Thymus (tissue), 11 donors: ENCODE measurements at regions not wholly inside any gene's neighbourhood (a gene's known extent, or its start where the extent isn't known, plus 50 kb on each side); places are given as distances from the start of the nearest gene placed in this dataset.
"Not testable (repeated sequence)": the region's sequence is repeated elsewhere in the genome, so short reads cannot be mapped to it uniquely, and the experiment has no call there.

ENCODE experiments used
- DNase-seq, 9 donors: peaks; one replicate each; pipeline ENCODE4 v3.0.0-alpha.2; 2013; ENCODE audit warnings: low spot score in 9 of 9, low read depth in 6 of 9, missing footprints in 1 of 9
- H3K27ac ChIP-seq, 2 donors: one replicate each; pipeline ENCODE4 v1.5.1; 2013; ENCODE audit warnings: control low read depth in 1 of 2, low read depth in 1 of 2, low read length in 1 of 2, mild to moderate bottlenecking in 1 of 2, moderate library complexity in 1 of 2
- H3K27me3 ChIP-seq, 2 donors: one replicate each; pipeline ENCODE4 v1.5.1; 2013; ENCODE audit warnings: low read length in 1 of 2; ENCODE audit not compliant: control insufficient read depth in 2 of 2, insufficient read depth in 1 of 2
- H3K36me3 ChIP-seq, 2 donors: one replicate each; pipeline ENCODE4 v1.5.1; 2013; ENCODE audit warnings: low read length in 1 of 2, mild to moderate bottlenecking in 1 of 2, moderate library complexity in 1 of 2; ENCODE audit not compliant: control insufficient read depth in 2 of 2, insufficient read depth in 2 of 2
- H3K4me1 ChIP-seq, 2 donors: one replicate each; pipeline ENCODE4 v1.5.1; 2013; ENCODE audit warnings: low read length in 2 of 2; ENCODE audit not compliant: control insufficient read depth in 2 of 2, insufficient read depth in 2 of 2
- H3K4me3 ChIP-seq, 2 donors: one replicate each; pipeline ENCODE4 v1.5.1; 2013; ENCODE audit warnings: low read length in 2 of 2, control low read depth in 1 of 2, mild to moderate bottlenecking in 1 of 2
- H3K9me3 ChIP-seq, 2 donors: one replicate each; pipeline ENCODE4 v1.5.1; 2013; ENCODE audit warnings: low read length in 1 of 2, mild to moderate bottlenecking in 1 of 2; ENCODE audit not compliant: control insufficient read depth in 2 of 2, insufficient read depth in 1 of 2
- WGBS: extraction: QIAGEN DNeasy Blood & Tissue Kit; methylation state at CpG from one replicate; pipeline ENCODE4 v1.1.7; 2013; 5-methylcytosine and 5-hydroxymethylcytosine counted together
- donor health status: healthy.

- not testable (repeated sequence) for H3K9me3 ChIP-seq, H3K4me3 ChIP-seq, H3K27ac ChIP-seq, H3K36me3 ChIP-seq, H3K27me3 ChIP-seq, H3K4me1 ChIP-seq, DNase-seq
- 95% methylated on average over 5 of the region's 5 CpGs for WGBS
These were observed 1097.4 kb upstream of the SLIT2 start for GRCh38 chr4:19154267-19154666.

- Histone ChIP-seq H3K27me3 (no peaks in the 10 kb centered on the region), H3K4me3 (no peak overlapping the region), H3K9me3 (peaks cover 0 to 3% of the 10 kb centered on the region in 2 donors), H3K36me3 (no peaks in the 10 kb centered on the region), H3K27ac (no peak overlapping the region), H3K4me1 (no peaks in the 10 kb centered on the region)
- DNase-seq = no peak
- WGBS = 84% methylated on average over 2 of the region's 2 CpGs
These were observed 1099.4 kb upstream of the SLIT2 start for GRCh38 chr4:19152264-19152663.

GRCh38 chr4:19151684-19152083, 1100.0 kb upstream of the SLIT2 start:
- DNase-seq = no peak
- H3K4me1 ChIP-seq = no peaks in the 10 kb centered on the region
- no peaks in the 10 kb centered on the region for H3K36me3 ChIP-seq
- H3K27ac ChIP-seq = no peak overlapping the region
- no peaks in the 10 kb centered on the region for H3K27me3 ChIP-seq
- 88% methylated on average over 1 of the region's 1 CpG for WGBS
- no peak overlapping the region for H3K4me3 ChIP-seq
- no peaks in the 10 kb centered on the region for H3K9me3 ChIP-seq

GRCh38 chr4:19146038-19146437, 1105.7 kb upstream of the SLIT2 start:
- H3K36me3 ChIP-seq = no peaks in the 10 kb centered on the region
- no peak overlapping the region for H3K4me3 ChIP-seq
- 85% methylated on average over 3 of the region's 3 CpGs for WGBS
- no peaks in the 10 kb centered on the region for H3K9me3 ChIP-seq
- no peaks in the 10 kb centered on the region for H3K27me3 ChIP-seq
- no peak overlapping the region for H3K27ac ChIP-seq
- no peak for DNase-seq
- H3K4me1 ChIP-seq = no peaks in the 10 kb centered on the region

GRCh38 chr4:19135895-19136633, 1114.5 kb upstream of the LCORL start:
- H3K4me1 ChIP-seq = no peaks in the 10 kb centered on the region
- 87% methylated on average over 1 of the region's 1 CpG for WGBS
- no peaks in the 10 kb centered on the region for H3K27me3 ChIP-seq
- no peak overlapping the region for H3K27ac ChIP-seq
- peak in 1 of 9 donors; percentile 4 for DNase-seq
- H3K36me3 ChIP-seq = no peaks in the 10 kb centered on the region
- H3K4me3 ChIP-seq = no peak overlapping the region
- no peaks in the 10 kb centered on the region for H3K9me3 ChIP-seq

- DNase-seq = no peak
- H3K9me3 ChIP-seq = no peaks in the 10 kb centered on the region
- H3K27ac ChIP-seq = no peak overlapping the region
- no peaks in the 10 kb centered on the region for H3K27me3 ChIP-seq
- no peak overlapping the region for H3K4me3 ChIP-seq
- 86% methylated on average over 3 of the region's 3 CpGs for WGBS
- no peaks in the 10 kb centered on the region for H3K36me3 ChIP-seq
- no peaks in the 10 kb centered on the region for H3K4me1 ChIP-seq
These were observed 1113.1 kb upstream of the LCORL start for GRCh38 chr4:19134685-19135084.

GRCh38 chr4:19133315-19133714, 1111.8 kb upstream of the LCORL start:
- Histone ChIP-seq H3K27ac (no peak overlapping the region), H3K4me3 (no peak overlapping the region), H3K36me3 (no peaks in the 10 kb centered on the region), H3K4me1 (no peaks in the 10 kb centered on the region), H3K9me3 (no peaks in the 10 kb centered on the region), H3K27me3 (no peaks in the 10 kb centered on the region)
- no peak for DNase-seq
- 91% methylated on average over 1 of the region's 1 CpG for WGBS

- no peaks in the 10 kb centered on the region for H3K9me3 ChIP-seq
- H3K27ac ChIP-seq = no peak overlapping the region
- no peak for DNase-seq
- no peaks in the 10 kb centered on the region for H3K27me3 ChIP-seq
- H3K4me3 ChIP-seq = no peak overlapping the region
- H3K36me3 ChIP-seq = no peaks in the 10 kb centered on the region
- no peaks in the 10 kb centered on the region for H3K4me1 ChIP-seq
These were observed 1109.3 kb upstream of the LCORL start for GRCh38 chr4:19130866-19131265.

GRCh38 chr4:19128176-19128575, 1106.6 kb upstream of the LCORL start:
- no peaks in the 10 kb centered on the region for H3K27me3 ChIP-seq
- H3K4me3 ChIP-seq = no peak overlapping the region
- WGBS = 91% methylated on average over 1 of the region's 1 CpG
- no peaks in the 10 kb centered on the region for H3K4me1 ChIP-seq
- DNase-seq = no peak
- H3K9me3 ChIP-seq = no peaks in the 10 kb centered on the region
- no peaks in the 10 kb centered on the region for H3K36me3 ChIP-seq
- H3K27ac ChIP-seq = no peak overlapping the region
